H1 (cell line): ENCODE measurements at regions not wholly inside any gene's neighbourhood (a gene's known extent, or its start where the extent isn't known, plus 50 kb on each side); places are given as distances from the start of the nearest gene placed in this dataset.

Experiments
- BACH1 ChIP-seq: IDR thresholded peaks from 2 replicates; pipeline ENCODE4 v1.6.1; 2012; ENCODE audit warnings: low read length, improper control_type of control experiment
- BRCA1 ChIP-seq: IDR thresholded peaks from 2 replicates; pipeline ENCODE4 v1.6.1; 2012; ENCODE audit warnings: low read depth, low read length, improper control_type of control experiment
- CEBPB ChIP-seq: IDR thresholded peaks from 2 replicates; pipeline ENCODE4 v1.6.1; 2012; ENCODE audit warnings: low read depth, low read length
- CHD7 ChIP-seq: fragments of 300-600 bp; sonication (generic); IDR thresholded peaks from 2 replicates; pipeline ENCODE4 v1.7.1; 2012; ENCODE audit warnings: low read length, moderate library complexity, mild to moderate bottlenecking, inconsistent platforms; ENCODE audit not compliant: insufficient replicate concordance
- EGR1 ChIP-seq: IDR thresholded peaks from 2 replicates; pipeline ENCODE4 v1.6.1; 2011; ENCODE audit warnings: low read depth, low read length, borderline replicate concordance
- SAP30 ChIP-seq: fragments of 300-600 bp; sonication (generic); IDR thresholded peaks from 2 replicates; pipeline ENCODE4 v1.7.1; 2012; ENCODE audit warnings: low read length, moderate library complexity, mild to moderate bottlenecking, inconsistent platforms; ENCODE audit not compliant: insufficient read depth, insufficient replicate concordance
- SIX5 ChIP-seq: IDR thresholded peaks from 2 replicates; pipeline ENCODE4 v1.6.1; 2011; ENCODE audit warnings: mild to moderate bottlenecking, low read depth, low read length
- TAF7 ChIP-seq: optimal IDR thresholded peaks from 2 replicates; pipeline ENCODE3; 2011; ENCODE audit warnings: low read depth, mild to moderate bottlenecking, inconsistent platforms, low read length, moderate library complexity, borderline replicate concordance
- TBP ChIP-seq: IDR thresholded peaks from 2 replicates; pipeline ENCODE4 v1.6.1; 2011; ENCODE audit warnings: low read depth, low read length, improper control_type of control experiment
- TCF12 ChIP-seq: IDR thresholded peaks from 2 replicates; pipeline ENCODE4 v1.6.1; 2011; ENCODE audit warnings: low read depth, mild to moderate bottlenecking, low read length
- ZNF274 ChIP-seq: IDR thresholded peaks from 2 replicates; pipeline ENCODE4 v1.7.0; 2012; ENCODE audit warnings: low read length, borderline replicate concordance; ENCODE audit errors: extremely low read depth
- TF ChIP-seq, protein P1 (sequence below): IDR thresholded peaks from 2 replicates; pipeline ENCODE4 v1.6.1; 2012; ENCODE audit warnings: inconsistent platforms

GRCh38 chr18:23351521-23351920 is 101.6 kb upstream of the RIOK3 start (continued):
- TF ChIP-seq CHD7 (no peak), SIX5 (no peak), TAF7 (no peak), TBP (no peak), CEBPB (no peak), ZNF274 (no peak), BACH1 (no peak), EGR1 (no peak), SAP30 (no peak), TCF12 (no peak), BRCA1 (no peak)
- TF ChIP-seq, protein P1, sequence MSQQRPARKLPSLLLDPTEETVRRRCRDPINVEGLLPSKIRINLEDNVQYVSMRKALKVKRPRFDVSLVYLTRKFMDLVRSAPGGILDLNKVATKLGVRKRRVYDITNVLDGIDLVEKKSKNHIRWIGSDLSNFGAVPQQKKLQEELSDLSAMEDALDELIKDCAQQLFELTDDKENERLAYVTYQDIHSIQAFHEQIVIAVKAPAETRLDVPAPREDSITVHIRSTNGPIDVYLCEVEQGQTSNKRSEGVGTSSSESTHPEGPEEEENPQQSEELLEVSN: no peak
